ENCODE measurements at regions not wholly inside any gene's neighbourhood (a gene's known extent, or its start where the extent isn't known, plus 50 kb on each side); places are given as distances from the start of the nearest gene placed in this dataset.

DNA sequence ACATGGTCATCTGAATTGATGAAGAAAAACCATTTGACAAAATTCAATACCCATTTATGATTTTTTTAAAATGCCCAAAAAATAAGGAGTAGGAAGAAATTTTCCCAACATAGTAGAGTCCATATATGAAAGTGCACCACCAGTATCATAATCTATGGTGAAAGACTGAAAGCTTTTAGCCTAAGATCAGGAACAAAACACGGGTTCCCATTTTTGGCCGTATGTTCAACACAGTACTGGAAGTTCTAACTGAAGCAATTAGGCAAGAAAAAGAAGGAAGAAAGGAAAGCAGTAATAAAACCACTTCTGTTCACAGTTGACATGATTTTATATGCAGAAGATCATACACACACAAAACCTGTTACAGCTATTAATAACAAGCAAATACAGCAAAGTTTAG, 227.8 kb upstream of the RAB4A start (continued):
- TF ChIP-seq, protein P1, sequence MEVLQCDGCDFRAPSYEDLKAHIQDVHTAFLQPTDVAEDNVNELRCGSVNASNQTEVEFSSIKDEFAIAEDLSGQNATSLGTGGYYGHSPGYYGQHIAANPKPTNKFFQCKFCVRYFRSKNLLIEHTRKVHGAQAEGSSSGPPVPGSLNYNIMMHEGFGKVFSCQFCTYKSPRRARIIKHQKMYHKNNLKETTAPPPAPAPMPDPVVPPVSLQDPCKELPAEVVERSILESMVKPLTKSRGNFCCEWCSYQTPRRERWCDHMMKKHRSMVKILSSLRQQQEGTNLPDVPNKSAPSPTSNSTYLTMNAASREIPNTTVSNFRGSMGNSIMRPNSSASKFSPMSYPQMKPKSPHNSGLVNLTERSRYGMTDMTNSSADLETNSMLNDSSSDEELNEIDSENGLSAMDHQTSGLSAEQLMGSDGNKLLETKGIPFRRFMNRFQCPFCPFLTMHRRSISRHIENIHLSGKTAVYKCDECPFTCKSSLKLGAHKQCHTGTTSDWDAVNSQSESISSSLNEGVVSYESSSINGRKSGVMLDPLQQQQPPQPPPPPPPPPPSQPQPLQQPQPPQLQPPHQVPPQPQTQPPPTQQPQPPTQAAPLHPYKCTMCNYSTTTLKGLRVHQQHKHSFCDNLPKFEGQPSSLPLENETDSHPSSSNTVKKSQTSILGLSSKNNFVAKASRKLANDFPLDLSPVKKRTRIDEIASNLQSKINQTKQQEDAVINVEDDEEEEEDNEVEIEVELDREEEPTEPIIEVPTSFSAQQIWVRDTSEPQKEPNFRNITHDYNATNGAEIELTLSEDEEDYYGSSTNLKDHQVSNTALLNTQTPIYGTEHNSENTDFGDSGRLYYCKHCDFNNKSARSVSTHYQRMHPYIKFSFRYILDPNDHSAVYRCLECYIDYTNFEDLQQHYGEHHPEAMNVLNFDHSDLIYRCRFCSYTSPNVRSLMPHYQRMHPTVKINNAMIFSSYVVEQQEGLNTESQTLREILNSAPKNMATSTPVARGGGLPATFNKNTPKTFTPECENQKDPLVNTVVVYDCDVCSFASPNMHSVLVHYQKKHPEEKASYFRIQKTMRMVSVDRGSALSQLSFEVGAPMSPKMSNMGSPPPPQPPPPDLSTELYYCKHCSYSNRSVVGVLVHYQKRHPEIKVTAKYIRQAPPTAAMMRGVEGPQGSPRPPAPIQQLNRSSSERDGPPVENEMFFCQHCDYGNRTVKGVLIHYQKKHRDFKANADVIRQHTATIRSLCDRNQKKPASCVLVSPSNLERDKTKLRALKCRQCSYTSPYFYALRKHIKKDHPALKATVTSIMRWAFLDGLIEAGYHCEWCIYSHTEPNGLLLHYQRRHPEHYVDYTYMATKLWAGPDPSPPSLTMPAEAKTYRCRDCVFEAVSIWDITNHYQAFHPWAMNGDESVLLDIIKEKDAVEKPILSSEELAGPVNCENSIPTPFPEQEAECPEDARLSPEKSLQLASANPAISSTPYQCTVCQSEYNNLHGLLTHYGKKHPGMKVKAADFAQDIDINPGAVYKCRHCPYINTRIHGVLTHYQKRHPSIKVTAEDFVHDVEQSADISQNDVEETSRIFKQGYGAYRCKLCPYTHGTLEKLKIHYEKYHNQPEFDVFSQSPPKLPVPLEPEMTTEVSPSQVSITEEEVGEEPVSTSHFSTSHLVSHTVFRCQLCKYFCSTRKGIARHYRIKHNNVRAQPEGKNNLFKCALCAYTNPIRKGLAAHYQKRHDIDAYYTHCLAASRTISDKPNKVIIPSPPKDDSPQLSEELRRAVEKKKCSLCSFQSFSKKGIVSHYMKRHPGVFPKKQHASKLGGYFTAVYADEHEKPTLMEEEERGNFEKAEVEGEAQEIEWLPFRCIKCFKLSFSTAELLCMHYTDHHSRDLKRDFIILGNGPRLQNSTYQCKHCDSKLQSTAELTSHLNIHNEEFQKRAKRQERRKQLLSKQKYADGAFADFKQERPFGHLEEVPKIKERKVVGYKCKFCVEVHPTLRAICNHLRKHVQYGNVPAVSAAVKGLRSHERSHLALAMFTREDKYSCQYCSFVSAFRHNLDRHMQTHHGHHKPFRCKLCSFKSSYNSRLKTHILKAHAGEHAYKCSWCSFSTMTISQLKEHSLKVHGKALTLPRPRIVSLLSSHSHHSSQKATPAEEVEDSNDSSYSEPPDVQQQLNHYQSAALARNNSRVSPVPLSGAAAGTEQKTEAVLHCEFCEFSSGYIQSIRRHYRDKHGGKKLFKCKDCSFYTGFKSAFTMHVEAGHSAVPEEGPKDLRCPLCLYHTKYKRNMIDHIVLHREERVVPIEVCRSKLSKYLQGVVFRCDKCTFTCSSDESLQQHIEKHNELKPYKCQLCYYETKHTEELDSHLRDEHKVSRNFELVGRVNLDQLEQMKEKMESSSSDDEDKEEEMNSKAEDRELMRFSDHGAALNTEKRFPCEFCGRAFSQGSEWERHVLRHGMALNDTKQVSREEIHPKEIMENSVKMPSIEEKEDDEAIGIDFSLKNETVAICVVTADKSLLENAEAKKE (CRISPR knock-in tag; IDR thresholded peaks at IDR 0.05) = no peak
- TF ChIP-seq EZH2 (IDR thresholded peaks at IDR 0.05; ENCODE audit: low read depth, unreplicated experiment) = no peak

DNA sequence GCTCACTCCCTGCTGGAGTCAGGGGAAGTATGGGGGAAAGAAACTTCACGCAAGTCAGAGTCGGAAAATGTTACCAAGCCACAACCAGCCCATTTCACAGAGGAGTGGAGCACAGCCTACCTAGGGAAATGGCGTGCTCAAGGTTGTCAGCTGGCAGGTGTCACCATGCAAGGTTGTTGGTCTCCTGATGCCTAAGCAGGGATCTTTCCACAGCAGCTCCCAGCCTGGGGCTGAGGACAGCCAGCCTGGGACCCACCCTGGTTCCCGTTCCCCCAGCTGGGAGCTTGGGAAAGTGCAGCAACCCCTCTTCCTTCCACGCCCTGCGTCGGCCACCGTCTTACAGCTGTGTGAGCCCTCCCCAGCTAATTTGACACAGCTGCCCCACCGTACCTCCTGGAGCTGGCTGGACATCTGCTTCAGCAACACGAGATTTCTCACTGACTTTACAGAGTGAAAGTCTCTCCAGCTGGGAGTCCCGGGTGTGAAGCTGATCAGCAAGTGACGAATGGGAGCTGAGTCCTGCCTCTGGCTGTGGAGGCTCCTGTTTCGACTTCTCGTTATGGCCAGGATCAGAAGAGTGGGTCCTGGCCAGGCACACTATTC, 224.6 kb upstream of the RAB4A start:
- Mint-ChIP-seq H3K9me3 (no peaks in the 10 kb centered on the region; the same call in 2 of the 3 replicates), H3K27me3 (ENCODE audit: insufficient read depth, low read depth, poor library complexity) (peaks cover 18% of the 10 kb centered on the region), H3K36me3 (ENCODE audit: low read depth) (0 out of 3 replicates have a peak, but pooled peaks cover under 1% of the 10 kb centered on the region), H3K4me3 (no peak overlapping the region), H3K4me1 (peaks cover 15% of the 10 kb centered on the region), H3K27ac (no peak overlapping the region)
- Histone ChIP-seq H3K79me2 (replicated peaks; ENCODE audit: insufficient read depth) (no peaks in the 10 kb centered on the region; the same call in 1 of the 2 replicates), H3K4me1 (ENCODE audit: insufficient read depth) (peaks cover 12% of the 10 kb centered on the region), H3K4me2 (no peak overlapping the region), H3K36me3 (ENCODE audit: insufficient read depth) (no peaks in the 10 kb centered on the region), H3K27ac (ENCODE audit: low read depth) (no peak overlapping the region), H3K27me3 (ENCODE audit: insufficient read depth) (no peaks in the 10 kb centered on the region), H4K20me1 (replicated peaks; ENCODE audit: insufficient read depth) (no peaks in the 10 kb centered on the region), H3K9me2 (ENCODE audit: insufficient read depth) (peaks cover 10% of the 10 kb centered on the region), H2AFZ (no peak overlapping the region), H3K4me3 (no peak overlapping the region), H3F3A (replicated peaks; ENCODE audit: low read depth) (no peaks in the 10 kb centered on the region)
- no peak for ATAC-seq
- no peak for DNase-seq (ENCODE audit: low spot score)
- TF ChIP-seq EZH2phosphoT487 (IDR thresholded peaks at IDR 0.05; ENCODE audit: unreplicated experiment) = no peak
- TF ChIP-seq STAT1 (IDR thresholded peaks at IDR 0.05; ENCODE audit: unreplicated experiment) = no peak
- no peak for TF ChIP-seq ETS1 (IDR thresholded peaks at IDR 0.05)
- no peak for TF ChIP-seq JUNB (IDR thresholded peaks at IDR 0.05; ENCODE audit: unreplicated experiment)
- no peak for TF ChIP-seq NANOG (IDR thresholded peaks at IDR 0.05; ENCODE audit: borderline replicate concordance)
- no peak for TF ChIP-seq ZNF114 (CRISPR knock-in tag; IDR thresholded peaks at IDR 0.05)
- no peak for TF ChIP-seq EZH2 (IDR thresholded peaks at IDR 0.05; ENCODE audit: low read depth, unreplicated experiment)
- no peak for TF ChIP-seq POLR2AphosphoS5 (IDR thresholded peaks at IDR 0.05; ENCODE audit: low read depth)
- no peak for TF ChIP-seq REST (IDR thresholded peaks at IDR 0.05; ENCODE audit: unreplicated experiment)

Measured in GM23338 (cell line).